ENCODE measurements at regions not wholly inside any gene's neighbourhood (a gene's known extent, or its start where the extent isn't known, plus 50 kb on each side); places are given as distances from the start of the nearest gene placed in this dataset.

GRCh38 chr15:92745845-92746271 lies 90.3 kb upstream of the FAM174B start:
- TF ChIP-seq CTCF (IDR thresholded peaks at IDR 0.05) = no peak
- H3K4me1 Mint-ChIP-seq (ENCODE audit: unreplicated experiment) = no peaks in the 10 kb centered on the region
- H3K36me3 Mint-ChIP-seq (ENCODE audit: unreplicated experiment) = no peaks in the 10 kb centered on the region
- no peak overlapping the region for H3K4me3 Mint-ChIP-seq (ENCODE audit: unreplicated experiment)
- H3K27me3 Mint-ChIP-seq (ENCODE audit: unreplicated experiment) = no peaks in the 10 kb centered on the region
- no peak for DNase-seq (ENCODE audit: extremely low spot score, unreplicated experiment)
- no peaks in the 10 kb centered on the region for H3K9me3 Mint-ChIP-seq (ENCODE audit: unreplicated experiment)
- H3K27ac Mint-ChIP-seq (ENCODE audit: unreplicated experiment) = no peak overlapping the region

GRCh38 chr15:92747047-92747446 lies 91.5 kb upstream of the FAM174B start:
- Mint-ChIP-seq H3K4me3 (ENCODE audit: unreplicated experiment) (no peak overlapping the region), H3K36me3 (ENCODE audit: unreplicated experiment) (no peaks in the 10 kb centered on the region), H3K4me1 (ENCODE audit: unreplicated experiment) (no peaks in the 10 kb centered on the region), H3K27ac (ENCODE audit: unreplicated experiment) (no peak overlapping the region), H3K27me3 (ENCODE audit: unreplicated experiment) (no peaks in the 10 kb centered on the region), H3K9me3 (ENCODE audit: unreplicated experiment) (no peaks in the 10 kb centered on the region)
- DNase-seq (ENCODE audit: extremely low spot score, unreplicated experiment) = no peak
- TF ChIP-seq CTCF (IDR thresholded peaks at IDR 0.05) = no peak

- no peak for TF ChIP-seq CTCF (IDR thresholded peaks at IDR 0.05)
Measured at GRCh38 chr15:92749216-92749615, 93.6 kb upstream of the FAM174B start.

GRCh38 chr15:92749946-92750345 lies 94.4 kb upstream of the FAM174B start:
- Mint-ChIP-seq H3K9me3 (ENCODE audit: unreplicated experiment) (no peaks in the 10 kb centered on the region), H3K36me3 (ENCODE audit: unreplicated experiment) (no peaks in the 10 kb centered on the region), H3K4me3 (ENCODE audit: unreplicated experiment) (no peak overlapping the region), H3K27me3 (ENCODE audit: unreplicated experiment) (no peaks in the 10 kb centered on the region), H3K4me1 (ENCODE audit: unreplicated experiment) (no peaks in the 10 kb centered on the region), H3K27ac (ENCODE audit: unreplicated experiment) (no peak overlapping the region)
- TF ChIP-seq CTCF (IDR thresholded peaks at IDR 0.05) = no peak
- no peak for DNase-seq (ENCODE audit: extremely low spot score, unreplicated experiment)

More at GRCh38 chr15:92749216-92749615, 93.6 kb upstream of the FAM174B start:
- Mint-ChIP-seq H3K4me3 (ENCODE audit: unreplicated experiment) (no peak overlapping the region), H3K9me3 (ENCODE audit: unreplicated experiment) (no peaks in the 10 kb centered on the region), H3K27ac (ENCODE audit: unreplicated experiment) (no peak overlapping the region), H3K36me3 (ENCODE audit: unreplicated experiment) (no peaks in the 10 kb centered on the region), H3K27me3 (ENCODE audit: unreplicated experiment) (no peaks in the 10 kb centered on the region), H3K4me1 (ENCODE audit: unreplicated experiment) (no peaks in the 10 kb centered on the region)
- no peak for DNase-seq (ENCODE audit: extremely low spot score, unreplicated experiment)

- TF ChIP-seq CTCF (IDR thresholded peaks at IDR 0.05) = no peak
- H3K27ac Mint-ChIP-seq (ENCODE audit: unreplicated experiment) = no peak overlapping the region
- H3K4me1 Mint-ChIP-seq (ENCODE audit: unreplicated experiment) = no peaks in the 10 kb centered on the region
- H3K27me3 Mint-ChIP-seq (ENCODE audit: unreplicated experiment) = peaks cover 2% of the 10 kb centered on the region
- H3K9me3 Mint-ChIP-seq (ENCODE audit: unreplicated experiment) = no peaks in the 10 kb centered on the region
- H3K4me3 Mint-ChIP-seq (ENCODE audit: unreplicated experiment) = no peak overlapping the region
- DNase-seq (ENCODE audit: extremely low spot score, unreplicated experiment) = no peak
- H3K36me3 Mint-ChIP-seq (ENCODE audit: unreplicated experiment) = no peaks in the 10 kb centered on the region
Measured at GRCh38 chr15:92751528-92751927, 96.0 kb upstream of the FAM174B start.
